ENCODE measurements at regions not wholly inside any gene's neighbourhood (a gene's known extent, or its start where the extent isn't known, plus 50 kb on each side); places are given as distances from the start of the nearest gene placed in this dataset.

DNA sequence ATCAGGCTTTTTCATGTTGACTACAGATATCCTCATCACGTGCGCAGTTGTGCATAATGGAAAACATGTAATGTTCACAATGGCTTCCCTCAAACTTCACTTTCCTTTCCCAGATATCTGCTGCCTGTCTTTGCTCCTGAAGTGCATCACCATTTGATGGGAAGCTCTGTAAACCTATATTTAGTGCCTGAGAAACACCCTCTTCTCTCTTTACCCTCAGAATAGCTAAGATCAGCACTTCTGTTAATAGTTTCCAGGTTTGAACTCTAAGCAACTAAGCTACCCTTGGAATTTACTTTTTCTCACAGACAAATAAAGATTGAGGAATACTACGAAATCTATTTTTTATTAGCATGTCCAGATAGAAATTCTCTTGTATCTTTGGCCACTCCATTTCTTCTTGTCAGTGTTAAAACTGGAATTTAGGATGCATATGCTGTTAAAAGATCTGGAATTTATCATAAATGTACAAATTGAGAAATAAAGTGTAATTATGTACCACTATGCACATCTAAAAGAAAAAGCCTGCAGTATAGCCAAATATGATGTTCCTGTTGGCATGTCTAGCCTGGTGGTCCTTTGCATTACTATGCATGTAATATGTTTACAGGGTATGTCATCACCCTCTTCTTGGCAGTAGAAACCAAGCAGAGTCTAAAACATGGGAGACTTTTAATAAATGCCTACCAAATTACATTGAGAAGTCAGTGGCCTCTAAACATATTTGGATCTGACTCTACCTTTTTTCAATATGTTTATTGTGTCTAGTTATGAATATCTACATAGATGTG lies 278.7 kb downstream of the FIGN start:
- no peak for DNase-seq

GRCh38 chr2:163455815-163456214 lies 280.0 kb downstream of the FIGN start:
- no peak for DNase-seq

DNA sequence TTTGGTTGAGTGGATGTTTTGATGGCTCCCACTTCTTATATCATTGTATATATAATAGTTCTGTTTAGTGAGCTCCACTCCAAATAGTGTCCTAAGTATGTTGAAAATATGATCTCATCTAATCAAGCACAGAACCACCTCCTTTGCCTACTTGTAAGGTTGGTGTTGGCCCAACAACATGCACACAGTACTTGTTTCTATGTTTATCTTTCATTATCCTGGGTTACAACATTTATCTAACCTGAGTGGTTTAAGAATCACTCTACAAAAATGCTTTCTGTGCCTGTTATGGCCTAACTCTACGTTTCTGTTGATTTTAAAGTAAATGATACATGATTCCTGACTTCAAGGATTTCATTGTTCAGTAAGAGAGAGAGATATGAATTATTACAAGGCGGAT lies 281.9 kb downstream of the FIGN start:
- no peak for DNase-seq

DNA sequence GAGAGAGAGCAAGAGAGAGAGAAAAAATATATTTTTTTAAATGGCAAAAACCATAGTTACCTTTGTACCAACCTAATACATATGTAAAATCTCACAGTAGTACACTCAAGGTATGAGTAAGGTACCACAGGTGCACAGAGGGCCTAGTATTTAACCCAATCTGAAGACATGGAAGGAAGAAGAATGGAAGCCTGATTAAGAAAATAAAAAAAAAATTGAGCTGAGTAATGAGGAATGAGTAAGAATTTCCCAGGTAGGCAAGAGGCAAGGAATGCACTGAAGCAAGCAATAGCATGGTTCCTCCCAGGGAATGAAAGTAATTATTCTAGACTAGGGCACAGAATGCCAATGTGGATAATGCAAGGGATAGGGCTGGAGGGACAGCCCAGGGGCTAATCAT lies 294.2 kb downstream of the FIGN start:
- no peak for DNase-seq

GRCh38 chr2:163436963-163437362 lies 298.8 kb downstream of the FIGN start:
- no peak for DNase-seq

DNA sequence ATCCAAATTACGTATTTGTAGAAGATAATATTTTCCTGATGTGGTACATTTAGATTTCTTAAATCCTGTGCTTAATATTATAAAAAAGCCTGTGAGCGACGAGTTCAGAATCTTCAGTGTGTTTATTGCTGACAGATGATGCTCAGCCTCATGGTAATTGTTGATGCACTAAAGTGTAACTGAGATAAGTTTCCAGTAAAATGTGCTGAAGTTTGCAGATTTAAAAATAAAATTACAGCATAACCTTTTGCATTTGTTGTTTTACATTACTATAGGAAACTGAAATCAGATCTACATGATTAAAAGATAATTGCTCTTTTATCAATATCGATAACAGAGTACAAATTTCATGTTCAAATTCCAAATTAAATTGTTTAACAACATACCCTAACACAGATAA lies 307.6 kb downstream of the FIGN start:
- DNase-seq, result no peak

DNA sequence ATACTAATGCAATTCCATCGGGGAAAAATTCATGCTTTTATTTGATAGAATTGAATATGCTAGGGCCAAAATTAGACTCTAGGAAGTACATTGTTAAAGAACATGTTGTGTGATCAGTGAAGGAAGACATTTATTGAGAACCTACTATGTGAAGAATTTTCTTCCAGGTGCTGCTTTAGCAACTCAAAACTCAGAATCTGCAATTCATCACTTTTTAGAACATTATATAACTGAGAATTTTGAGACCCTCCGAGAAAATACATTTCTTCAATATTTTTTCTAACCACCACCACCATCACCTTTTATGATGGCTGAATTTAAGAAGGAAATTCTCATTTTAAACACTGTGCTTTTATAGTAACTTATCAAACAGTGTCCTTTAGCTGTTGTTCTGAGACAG lies 315.2 kb downstream of the FIGN start:
- no peak for DNase-seq

- no peak for DNase-seq
These were observed 316.6 kb downstream of the FIGN start for GRCh38 chr2:163419000-163419830.

GRCh38 chr2:163417596-163418337 lies 318.0 kb downstream of the FIGN start:
- DNase-seq, result no peak

DNA sequence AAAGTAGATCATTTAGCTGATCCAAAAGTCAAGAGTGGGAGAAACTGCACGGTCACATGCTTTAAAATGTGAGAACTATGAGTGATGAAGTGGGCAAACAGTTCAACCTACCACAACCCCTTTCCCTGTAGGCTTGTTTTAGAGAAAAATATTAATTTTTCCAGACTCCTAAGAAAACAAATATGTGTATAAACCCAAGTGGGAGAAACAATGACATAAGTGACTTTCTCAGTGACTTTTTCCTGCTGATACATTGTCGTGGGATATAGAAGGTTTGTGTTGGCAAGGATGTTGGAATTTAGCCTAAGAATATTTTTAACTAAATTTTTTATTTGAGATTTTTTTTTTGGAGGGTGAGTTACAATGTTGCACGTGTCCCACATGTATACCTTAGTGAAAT lies 321.7 kb downstream of the FIGN start:
- DNase-seq, result no peak

- no peak for DNase-seq
These were observed 328.5 kb downstream of the FIGN start for GRCh38 chr2:163407296-163407695.

DNA sequence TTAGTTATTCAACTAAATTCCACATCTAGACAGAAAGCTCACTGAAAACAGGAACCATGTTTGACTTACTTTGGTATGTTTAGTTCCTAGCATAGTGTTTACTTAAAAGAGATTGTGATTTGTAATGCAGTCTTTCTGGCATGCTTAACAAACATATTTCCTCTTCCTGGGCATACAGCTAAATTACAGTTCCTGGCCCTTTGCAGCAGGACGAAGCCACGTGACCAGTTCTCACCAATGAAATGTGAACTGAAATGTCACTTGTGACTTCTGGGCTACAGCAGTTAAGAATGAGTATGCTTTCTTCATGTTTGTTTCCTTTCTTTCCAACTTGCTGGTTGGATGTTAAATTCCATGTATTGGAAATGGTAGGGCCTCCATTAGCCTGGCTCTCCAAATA lies 330.5 kb downstream of the FIGN start:
- DNase-seq, result no peak

DNA sequence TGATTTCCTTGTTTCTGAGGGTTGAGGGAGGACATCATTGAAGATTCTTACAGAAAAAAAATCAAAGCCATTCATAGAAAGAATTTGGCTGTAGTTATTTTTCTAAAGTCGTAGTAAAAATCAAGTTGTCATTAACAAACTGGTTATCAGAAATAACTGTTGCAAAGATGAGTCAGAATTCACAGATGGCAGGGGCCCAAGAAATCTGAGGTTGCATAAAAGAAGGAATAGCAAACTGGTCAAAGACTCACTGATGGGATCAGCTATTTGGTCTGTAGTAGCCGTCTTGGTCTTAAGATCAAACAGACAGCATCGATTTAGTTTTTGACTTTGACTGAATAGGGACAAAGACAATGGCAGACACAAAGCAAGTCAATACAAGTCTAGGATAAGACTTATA lies 334.3 kb downstream of the FIGN start:
- DNase-seq, result no peak

DNA sequence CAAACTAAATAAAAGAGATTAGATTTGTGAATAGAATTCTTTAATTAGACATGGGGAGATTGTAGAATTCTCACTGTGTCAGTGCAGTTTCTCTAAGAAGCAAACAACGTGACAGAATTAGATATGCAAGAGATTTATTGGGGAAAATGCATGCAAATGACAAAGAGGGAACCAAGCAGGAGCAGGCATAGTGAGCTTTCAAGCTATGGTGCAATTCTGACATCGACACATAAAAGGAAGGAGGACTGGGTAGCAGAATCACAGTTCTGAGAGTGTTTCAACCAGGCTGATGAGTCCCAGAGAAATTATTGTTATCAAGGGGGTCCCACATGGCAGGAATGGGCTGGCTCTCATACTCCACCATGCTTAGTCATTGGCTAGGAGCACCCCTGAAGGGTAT lies 338.4 kb downstream of the FIGN start:
- DNase-seq, result no peak

DNA sequence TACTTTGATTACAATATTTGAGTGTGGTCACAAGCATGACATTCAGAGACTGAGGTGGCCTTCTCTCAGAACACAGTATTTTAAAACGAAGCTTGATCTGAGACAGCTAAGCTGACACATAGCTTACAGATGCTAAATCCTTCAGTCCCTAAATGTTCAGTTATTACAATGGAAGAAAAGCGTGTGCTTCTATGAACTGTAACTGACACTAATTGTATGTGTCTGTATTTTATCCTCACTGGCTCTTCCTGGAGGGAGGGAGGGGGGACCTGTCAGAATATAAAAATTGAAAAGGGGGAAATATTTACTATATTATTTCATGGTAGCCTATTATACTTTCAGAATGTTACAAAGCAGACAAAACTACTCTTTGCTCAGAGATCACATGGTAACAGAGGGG lies 340.2 kb downstream of the FIGN start:
- DNase-seq, result no peak

DNA sequence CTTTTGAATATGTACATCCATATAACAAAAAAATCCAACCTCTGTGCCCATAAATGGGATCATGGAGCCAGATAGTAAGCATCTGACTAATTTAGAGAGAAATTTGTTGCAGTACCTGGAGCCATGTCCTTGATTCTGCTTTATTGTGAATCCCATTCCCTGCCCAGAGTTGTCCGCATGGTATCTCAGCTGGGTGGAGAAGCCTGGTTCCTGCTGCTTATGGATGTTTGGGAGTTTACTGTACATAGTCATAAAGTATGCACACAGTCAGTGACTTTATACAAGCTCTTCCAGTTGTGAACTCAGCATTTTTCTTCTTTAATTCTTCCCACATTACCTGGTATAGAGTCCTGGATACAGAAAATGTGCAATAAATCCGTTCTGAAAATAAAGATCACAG lies 346.0 kb downstream of the FIGN start:
- no peak for DNase-seq

- DNase-seq, result no peak
These were observed 360.3 kb downstream of the FIGN start for GRCh38 chr2:163375472-163375871.

DNA sequence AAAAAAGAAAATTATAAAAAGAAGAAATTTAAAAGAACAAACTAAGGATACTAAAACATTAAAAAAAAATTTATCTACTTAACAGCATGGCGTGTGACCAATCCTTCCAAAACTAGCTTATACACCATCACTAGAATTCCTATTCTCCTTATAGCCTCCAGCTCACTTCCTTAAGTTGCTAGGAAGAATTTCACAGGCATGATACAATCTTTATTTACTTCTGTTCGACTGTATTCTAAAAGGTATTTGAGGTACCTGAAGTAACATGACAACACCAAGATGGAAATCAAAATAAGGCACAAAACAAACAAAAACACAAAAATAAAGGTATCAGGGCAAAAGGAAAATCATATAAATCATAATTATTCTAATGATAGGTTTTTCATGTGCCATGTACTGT lies 360.7 kb downstream of the FIGN start:
- no peak for DNase-seq

DNA sequence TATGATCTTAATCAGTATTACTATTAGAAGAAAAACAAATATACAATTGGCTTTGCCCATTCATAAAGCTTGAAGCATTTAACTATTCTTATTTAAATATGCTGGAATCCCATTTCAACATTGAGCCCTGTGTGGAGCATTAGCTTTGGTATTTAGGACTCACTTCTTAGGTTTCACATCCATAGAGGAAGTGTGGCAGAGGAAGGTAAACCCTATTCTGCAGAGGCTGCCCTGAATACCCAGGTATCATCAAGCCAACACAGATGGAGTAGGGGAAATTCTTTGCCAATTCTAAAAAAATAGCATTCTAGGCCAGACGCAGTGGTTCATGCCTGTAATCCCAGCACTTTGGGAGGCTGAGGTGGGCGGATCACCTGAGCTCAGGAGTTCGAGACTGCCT lies 361.5 kb downstream of the FIGN start:
- DNase-seq, result no peak

- DNase-seq, result no peak
These were observed 362.3 kb downstream of the FIGN start for GRCh38 chr2:163373496-163373895.

- DNase-seq, result no peak
These were observed 365.5 kb downstream of the FIGN start for GRCh38 chr2:163370169-163370886.

DNA sequence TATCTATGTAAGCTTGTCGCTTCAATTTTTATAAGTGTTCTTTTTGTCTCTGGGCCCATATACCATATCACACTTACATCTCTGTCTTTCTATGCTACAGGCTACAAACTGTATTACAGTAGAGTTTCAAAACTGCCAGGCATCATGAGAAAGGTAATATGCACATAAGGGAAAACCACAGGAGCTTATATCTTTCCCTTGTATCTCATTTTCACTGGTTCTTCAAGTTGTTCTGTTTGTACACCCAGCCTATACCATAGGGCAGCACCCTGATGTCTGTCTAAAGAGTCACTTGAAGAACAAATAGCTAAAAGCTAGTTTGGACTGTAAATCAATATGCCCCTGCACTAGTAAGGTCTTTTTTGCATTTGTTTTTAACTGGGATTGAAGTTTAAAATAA lies 366.7 kb downstream of the FIGN start:
- no peak for DNase-seq

DNA sequence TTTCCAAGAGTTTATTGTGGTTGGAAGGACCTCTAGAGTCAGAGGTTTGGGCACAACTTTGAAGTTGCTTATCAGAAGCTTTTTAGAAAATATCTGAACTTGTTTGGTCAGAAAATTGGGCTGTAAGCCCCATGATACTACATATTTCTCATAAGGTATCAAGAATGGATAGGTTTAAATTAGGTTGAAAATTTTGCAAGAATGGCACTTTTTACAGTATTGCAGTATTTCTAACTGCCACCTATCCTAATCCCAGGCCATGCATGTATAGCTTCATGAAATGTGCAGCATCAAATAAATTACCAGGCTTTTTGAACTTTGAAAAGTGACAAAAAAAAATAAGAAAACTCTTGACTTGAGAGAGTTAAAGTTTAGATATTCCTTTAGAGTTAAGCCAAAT lies 367.2 kb downstream of the FIGN start:
- DNase-seq, result no peak

Measured in activated CD4-positive, alpha-beta T cell treated with anti-CD3 and anti-CD28 coated beads, Interleukin-2, Interleukin-6, amounts not matched to agents 100 ng/mL and 50 ng/mL, durations not matched to agents 16 hours and 8 hours (primary cell).